ENCODE measurements at regions not wholly inside any gene's neighbourhood (a gene's known extent, or its start where the extent isn't known, plus 50 kb on each side); places are given as distances from the start of the nearest gene placed in this dataset.

DNA sequence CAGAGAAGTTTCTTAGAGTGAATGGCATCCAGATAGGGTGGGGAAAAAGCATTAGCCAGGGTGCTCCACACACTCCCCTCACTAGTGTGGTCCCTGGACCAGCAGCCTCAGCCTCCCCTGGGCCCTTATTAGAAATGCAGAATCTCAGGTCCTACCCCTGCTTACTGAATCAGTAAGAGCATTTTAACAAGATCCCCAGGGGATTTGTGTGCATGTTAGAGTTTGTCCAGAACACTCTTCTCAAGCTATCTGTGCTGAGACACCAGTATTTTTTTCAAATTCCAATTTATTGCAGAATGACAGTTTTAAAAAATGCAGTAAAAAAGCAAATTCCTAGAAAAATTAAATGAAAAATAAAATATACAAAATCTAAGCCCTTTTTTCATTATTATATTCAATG, 123.1 kb downstream of the MIAT start:
- TF ChIP-seq CTCF (IDR thresholded peaks at IDR 0.05; ENCODE audit: unreplicated experiment) = no peak
- intact Hi-C loops (cut with micrococcal nuclease) = no loop called here
- Mint-ChIP-seq H3K36me3 (ENCODE audit: insufficient read depth, unreplicated experiment) (peaks cover 5% of the 10 kb centered on the region), H3K27ac (ENCODE audit: low read depth, unreplicated experiment) (no peak overlapping the region), H3K27me3 (ENCODE audit: insufficient read depth, unreplicated experiment) (no peaks in the 10 kb centered on the region), H3K4me3 (ENCODE audit: unreplicated experiment) (no peak overlapping the region), H3K9me3 (ENCODE audit: unreplicated experiment) (peaks cover 5% of the 10 kb centered on the region), H3K4me1 (ENCODE audit: insufficient read depth, unreplicated experiment) (peaks cover 7% of the 10 kb centered on the region)
- ChIA-PET POLR2A (no interaction called here), CTCF (interaction anchor here (0.6 to 1.0 kb wide), 2 partner anchors 187 to 1493 kb away, joined by 3 to 4 read pairs; no protein-coding TSS in a partner anchor)
- no peak for DNase-seq (ENCODE audit: unreplicated experiment)
- BruUV-seq (replicated peaks) = no TSS peak

GRCh38 chr22:26781062-26781461, 123.7 kb downstream of the MIAT start:
- Mint-ChIP-seq H3K27ac (ENCODE audit: low read depth, unreplicated experiment) (no peak overlapping the region), H3K36me3 (ENCODE audit: insufficient read depth, unreplicated experiment) (peaks cover 5% of the 10 kb centered on the region), H3K9me3 (ENCODE audit: unreplicated experiment) (no peaks in the 10 kb centered on the region), H3K4me1 (ENCODE audit: insufficient read depth, unreplicated experiment) (peaks cover 7% of the 10 kb centered on the region), H3K27me3 (ENCODE audit: insufficient read depth, unreplicated experiment) (no peaks in the 10 kb centered on the region), H3K4me3 (ENCODE audit: unreplicated experiment) (no peak overlapping the region)
- no TSS peak for BruUV-seq (replicated peaks)
- no peak for DNase-seq (ENCODE audit: unreplicated experiment)
- ChIA-PET CTCF (interaction anchor here (0.6 kb wide), 2 partner anchors 1045 to 1492 kb away, joined by 3 to 4 read pairs; no protein-coding TSS in a partner anchor), POLR2A (no interaction called here)
- intact Hi-C loops (cut with micrococcal nuclease) = no loop called here
- no peak for TF ChIP-seq CTCF (IDR thresholded peaks at IDR 0.05; ENCODE audit: unreplicated experiment)

GRCh38 chr22:26781596-26781995, 124.2 kb downstream of the MIAT start:
- H3K27ac Mint-ChIP-seq (ENCODE audit: low read depth, unreplicated experiment) = no peak overlapping the region
- no peak for DNase-seq (ENCODE audit: unreplicated experiment)

GRCh38 chr22:26783885-26784284, 126.5 kb downstream of the MIAT start:
- DNase-seq (ENCODE audit: unreplicated experiment) = no peak
- CTCF ChIA-PET = interaction anchor here (1.2 kb wide), 1 partner anchor 26 kb away, joined by 3 read pairs; no protein-coding TSS in a partner anchor
- Mint-ChIP-seq H3K36me3 (ENCODE audit: insufficient read depth, unreplicated experiment) (peaks cover 4% of the 10 kb centered on the region), H3K4me1 (ENCODE audit: insufficient read depth, unreplicated experiment) (no peaks in the 10 kb centered on the region), H3K27ac (ENCODE audit: low read depth, unreplicated experiment) (no peak overlapping the region), H3K27me3 (ENCODE audit: insufficient read depth, unreplicated experiment) (no peaks in the 10 kb centered on the region), H3K9me3 (ENCODE audit: unreplicated experiment) (no peaks in the 10 kb centered on the region), H3K4me3 (ENCODE audit: unreplicated experiment) (no peak overlapping the region)
- BruUV-seq (replicated peaks) = no TSS peak
- TF ChIP-seq CTCF (IDR thresholded peaks at IDR 0.05; ENCODE audit: unreplicated experiment) = no peak
- intact Hi-C loops (cut with micrococcal nuclease) = no loop called here
- POLR2A ChIA-PET = no interaction called here

More at GRCh38 chr22:26781596-26781995, 124.2 kb downstream of the MIAT start:
- ChIA-PET CTCF (interaction anchor here (0.6 kb wide), 1 partner anchor 1045 kb away, joined by 3 read pairs; no protein-coding TSS in a partner anchor), POLR2A (no interaction called here)
- BruUV-seq (replicated peaks) = no TSS peak
- Mint-ChIP-seq H3K4me1 (ENCODE audit: insufficient read depth, unreplicated experiment) (peaks cover 7% of the 10 kb centered on the region), H3K4me3 (ENCODE audit: unreplicated experiment) (no peak overlapping the region), H3K27me3 (ENCODE audit: insufficient read depth, unreplicated experiment) (no peaks in the 10 kb centered on the region), H3K36me3 (ENCODE audit: insufficient read depth, unreplicated experiment) (peaks cover 5% of the 10 kb centered on the region), H3K9me3 (ENCODE audit: unreplicated experiment) (no peaks in the 10 kb centered on the region)
- intact Hi-C loops (cut with micrococcal nuclease) = no loop called here
- TF ChIP-seq CTCF (IDR thresholded peaks at IDR 0.05; ENCODE audit: unreplicated experiment) = no peak
